Panc1 (cell line): ENCODE measurements at regions not wholly inside any gene's neighbourhood (a gene's known extent, or its start where the extent isn't known, plus 50 kb on each side); places are given as distances from the start of the nearest gene placed in this dataset.

ENCODE experiments used
- CTCF ChIP-seq: fragments of 450-650 bp; IDR thresholded peaks from 2 replicates; pipeline ENCODE4 v1.5.1; 2017; ENCODE audit warnings: mild to moderate bottlenecking
- POLR2AphosphoS5 ChIP-seq: IDR thresholded peaks from 2 replicates; pipeline ENCODE4 v1.6.1; 2012; ENCODE audit warnings: mild to moderate bottlenecking, low read depth, low read length, moderate library complexity
- REST ChIP-seq, 2 experiments: IDR thresholded peaks; 2 replicates each; pipeline ENCODE4 v1.6.1; 2011 to 2012; ENCODE audit warnings: low read depth in 2 of 2, control low read depth in 1 of 2, low read length in 1 of 2, mild to moderate bottlenecking in 1 of 2, moderate library complexity in 1 of 2; ENCODE audit not compliant: insufficient read depth in 1 of 2

- TF ChIP-seq CTCF (no peak), REST (IDR thresholded peaks at IDR 0.05; ENCODE audit: insufficient read depth in 1 of 2, low read depth in 2 of 2, low read length in 1 of 2) (no peak), POLR2AphosphoS5 (no peak)
These were observed 316.3 kb downstream of the SLC6A15 start for GRCh38 chr12:84596266-84596665.
